IMR-90 (cell line): ENCODE measurements at regions not wholly inside any gene's neighbourhood (a gene's known extent, or its start where the extent isn't known, plus 50 kb on each side); places are given as distances from the start of the nearest gene placed in this dataset.

Experiments
- ATAC-seq: fragments of 200-7000 bp; cut with Tn5 transposase; 2 replicates; pipeline ENCODE4 v1.9.1; 2020; ENCODE audit warnings: low read depth, mild to moderate bottlenecking, moderate library complexity
- BruUV-seq: library from RNA; stranded (reverse); fragments of 400-500 nt; replicated peaks from 2 replicates; lab custom pipeline; 2021; lab: Mats Ljungman, UMichigan
- CTCF ChIA-PET: fragments of 300-600 bp; formaldehyde crosslinking; extraction: SDS; loops from one replicate; lab custom pipeline; 2021; ENCODE audit warnings: antibody characterized with exemption; lab: Yijun Ruan, JAX
- POLR2A ChIA-PET: fragments of 300-600 bp; sonication (Branson Sonifier 250); formaldehyde crosslinking; loops from one replicate; lab custom pipeline; 2022; ENCODE audit warnings: antibody characterized with exemption; ENCODE audit not compliant: unreplicated experiment; lab: Charles Lee
- DNase-seq: peaks from one replicate; pipeline ENCODE4 v3.0.0; 2013
- H2AFZ ChIP-seq: replicated peaks from 2 replicates; pipeline ENCODE3; 2013; ENCODE audit warnings: low read length, mild to moderate bottlenecking; ENCODE audit not compliant: poor library complexity
- H2AK5ac ChIP-seq: 2 replicates; pipeline ENCODE4 v1.6.1; 2013; ENCODE audit warnings: low read depth, low read length, inconsistent platforms
- H2AK9ac ChIP-seq: replicated peaks from 2 replicates; pipeline ENCODE3; 2013; ENCODE audit warnings: mild to moderate bottlenecking, low read depth, low read length, moderate library complexity; ENCODE audit not compliant: poor library complexity
- H2BK120ac ChIP-seq: 2 replicates; pipeline ENCODE4 v1.6.1; 2013; ENCODE audit warnings: low read depth, low read length, inconsistent platforms
- H2BK15ac ChIP-seq: 3 replicates; pipeline ENCODE4 v1.6.1; 2013; ENCODE audit warnings: low read depth, low read length, inconsistent platforms
- H2BK20ac ChIP-seq: 2 replicates; pipeline ENCODE4 v1.6.1; 2013; ENCODE audit warnings: low read depth, mild to moderate bottlenecking, inconsistent platforms, low read length, moderate library complexity
- H2BK5ac ChIP-seq: 2 replicates; pipeline ENCODE4 v1.6.1; 2013; ENCODE audit warnings: mild to moderate bottlenecking, low read depth, low read length, inconsistent platforms; ENCODE audit not compliant: poor library complexity, severe bottlenecking
- H3K14ac ChIP-seq: replicated peaks from 2 replicates; pipeline ENCODE4 v1.6.1; 2013; ENCODE audit warnings: low read depth, low read length, inconsistent platforms
- H3K18ac ChIP-seq: 2 replicates; pipeline ENCODE4 v1.6.1; 2013; ENCODE audit warnings: low read depth, low read length, control low read depth
- H3K23ac ChIP-seq: 2 replicates; pipeline ENCODE4 v1.6.1; 2013; ENCODE audit warnings: low read depth, low read length, inconsistent platforms
- H3K27ac ChIP-seq: 2 replicates; pipeline ENCODE4 v1.5.1; 2013; ENCODE audit warnings: mild to moderate bottlenecking, control low read depth, low read length; ENCODE audit not compliant: insufficient read depth
- H3K27me3 ChIP-seq: 2 replicates; pipeline ENCODE4 v1.6.1; 2013; ENCODE audit warnings: low read length; ENCODE audit not compliant: control insufficient read depth, insufficient read depth
- H3K36me3 ChIP-seq: 2 replicates; pipeline ENCODE4 v1.6.1; 2013; ENCODE audit warnings: low read length, mixed read lengths; ENCODE audit not compliant: control insufficient read depth, insufficient read depth
- H3K4ac ChIP-seq: 2 replicates; pipeline ENCODE4 v1.6.1; 2013; ENCODE audit warnings: low read depth, low read length, inconsistent platforms
- H3K4me1 ChIP-seq: 2 replicates; pipeline ENCODE4 v1.6.1; 2013; ENCODE audit warnings: low read length, mixed read lengths; ENCODE audit not compliant: control insufficient read depth, insufficient read depth
- H3K4me2 ChIP-seq: 2 replicates; pipeline ENCODE4 v1.6.1; 2013; ENCODE audit warnings: low read depth, mild to moderate bottlenecking, control low read depth, low read length, moderate library complexity
- H3K4me3 ChIP-seq: 2 replicates; pipeline ENCODE4 v1.5.1; 2013; ENCODE audit warnings: low read depth, mild to moderate bottlenecking, control low read depth, low read length, moderate library complexity; ENCODE audit not compliant: insufficient read depth
- H3K56ac ChIP-seq: 2 replicates; pipeline ENCODE4 v1.6.1; 2013; ENCODE audit warnings: low read length, inconsistent platforms; ENCODE audit not compliant: insufficient read depth; ENCODE audit errors: extremely low read depth
- H3K79me1 ChIP-seq, 2 experiments: 2 replicates each; pipeline ENCODE4 v1.6.1; 2013; ENCODE audit warnings: low read length in 2 of 2, inconsistent platforms in 1 of 2, low read depth in 1 of 2
- H3K9ac ChIP-seq: 2 replicates; pipeline ENCODE4 v1.6.1; 2013; ENCODE audit warnings: low read depth, low read length, control low read depth
- H3K9me1 ChIP-seq: 2 replicates; pipeline ENCODE4 v1.6.1; 2013; ENCODE audit warnings: low read length, inconsistent platforms; ENCODE audit not compliant: insufficient read depth
- H3K9me3 ChIP-seq: 2 replicates; pipeline ENCODE4 v1.6.1; 2013; ENCODE audit warnings: low read length; ENCODE audit not compliant: control insufficient read depth, insufficient read depth
- H4K20me1 ChIP-seq: 2 replicates; pipeline ENCODE4 v1.6.1; 2013; ENCODE audit warnings: low read length, inconsistent platforms; ENCODE audit not compliant: insufficient read depth
- H4K5ac ChIP-seq: 2 replicates; pipeline ENCODE4 v1.6.1; 2013; ENCODE audit warnings: mild to moderate bottlenecking, low read depth, low read length, control low read depth
- H4K8ac ChIP-seq, 2 experiments: 2 replicates each; pipeline ENCODE4 v1.6.1; 2013; ENCODE audit warnings: low read depth in 2 of 2, low read length in 2 of 2, control low read depth in 1 of 2, inconsistent platforms in 1 of 2
- H4K91ac ChIP-seq: 2 replicates; pipeline ENCODE4 v1.6.1; 2013; ENCODE audit warnings: low read depth, low read length, inconsistent platforms; ENCODE audit not compliant: insufficient read depth
- MAFK ChIP-seq: IDR thresholded peaks from 2 replicates; pipeline ENCODE4 v1.6.1; 2012; ENCODE audit warnings: low read depth, low read length, improper control_type of control experiment
- RAD21 ChIP-seq: IDR thresholded peaks from 2 replicates; pipeline ENCODE4 v1.6.1; 2012; ENCODE audit warnings: low read length, improper control_type of control experiment
- WGBS, 2 experiments: methylation state at CpG; one replicate each; pipeline versions ENCODE4 v1.1.5 to v1.1.7; 2013; ENCODE audit warnings: missing lambda C conversion rate in 2 of 2; ENCODE audit not compliant: insufficient read length in 1 of 2; ENCODE audit errors: extremely low coverage in 2 of 2; 5-methylcytosine and 5-hydroxymethylcytosine counted together
- dilution Hi-C: fragments of 300-500 bp; cut with HindIII; formaldehyde crosslinking; loops from one replicate; pipeline ENCODE4 v1.14.3; 2018; ENCODE audit warnings: low sequenced_read_pairs; ENCODE audit not compliant: unreplicated experiment
- in situ Hi-C: fragments of 300-500 bp; cut with MboI; formaldehyde crosslinking; loops from 3 replicates; pipeline ENCODE4 v1.14.3; 2019; ENCODE audit warnings: low sequenced_read_pairs, inconsistent platforms, mixed read lengths
- intact Hi-C: fragments of 100-400 bp; cut with micrococcal nuclease; formaldehyde crosslinking; loops from 2 replicates; pipeline ENCODE4 v1.10.0; 2022

GRCh38 chr2:71861186-71862160 lies 286.2 kb downstream of the CYP26B1 start:
- intact Hi-C loops (no loop called here), dilution Hi-C loops (no loop called here), in situ Hi-C loops (no loop called here)
- CTCF ChIA-PET: no interaction called here
- Histone ChIP-seq H3K27ac (no peak overlapping the region), H2AK9ac (no peak overlapping the region), H2BK5ac (no peak overlapping the region), H3K23ac (no peak overlapping the region), H3K9ac (no peak overlapping the region), H3K14ac (no peak overlapping the region), H3K56ac (no peak overlapping the region), H4K91ac (no peak overlapping the region), H4K20me1 (no peaks in the 10 kb centered on the region), H2BK120ac (no peak overlapping the region), H3K4me2 (no peak overlapping the region), H3K9me3 (no peaks in the 10 kb centered on the region), H3K4me3 (no peak overlapping the region), H3K9me1 (no peaks in the 10 kb centered on the region), H4K5ac (no peak overlapping the region), H3K36me3 (no peaks in the 10 kb centered on the region), H3K79me1 (no peaks in the 10 kb centered on the region), H3K18ac (no peak overlapping the region), H2AFZ (no peak overlapping the region), H3K27me3 (peaks cover 31% of the 10 kb centered on the region), H2BK15ac (no peak overlapping the region), H3K4me1 (no peaks in the 10 kb centered on the region), H2AK5ac (no peak overlapping the region), H2BK20ac (no peak overlapping the region), H4K8ac (no peak overlapping the region), H3K4ac (no peak overlapping the region)
- TF ChIP-seq MAFK (no peak), RAD21 (no peak)
- no peak for DNase-seq
- no TSS peak for BruUV-seq
- POLR2A ChIA-PET: no interaction called here
- WGBS, 2 experiments: 72% methylated on average over 5 of the region's 17 CpGs; no CpG with 5 or more reads in 1 of the 2 experiments
- ATAC-seq: no peak
